ENCODE measurements at regions not wholly inside any gene's neighbourhood (a gene's known extent, or its start where the extent isn't known, plus 50 kb on each side); places are given as distances from the start of the nearest gene placed in this dataset.

- intact Hi-C loops (cut with DNase I; ENCODE audit: low total_unique reads), result no loop called here
- no peak overlapping the region for H3K4me3 ChIP-seq
- H3K36me3 ChIP-seq (ENCODE audit: low read depth, missing control alignments), result no peaks in the 10 kb centered on the region
- WGBS, 2 donors, result 60 to 64% methylated on average over 9 of the region's 9 CpGs
- H3K4me1 ChIP-seq, result no peaks in the 10 kb centered on the region
- TF ChIP-seq CTCF (IDR thresholded peaks at IDR 0.05) (no peak), POLR2A (IDR thresholded peaks at IDR 0.05) (no peak)
- DNase-seq, result no peak
- no peak overlapping the region for H3K27ac ChIP-seq
- no peaks in the 10 kb centered on the region for H3K27me3 ChIP-seq
- H3K9me3 ChIP-seq, result no peaks in the 10 kb centered on the region
Observed at GRCh38 chr18:78151234-78151633, 828.4 kb upstream of the SALL3 start.

- H3K4me1 ChIP-seq, result no peaks in the 10 kb centered on the region
- H3K27ac ChIP-seq, result no peak overlapping the region
- no peak for TF ChIP-seq POLR2A (IDR thresholded peaks at IDR 0.05)
- TF ChIP-seq CTCF (IDR thresholded peaks at IDR 0.05), result no peak
- H3K4me3 ChIP-seq, result no peak overlapping the region
- no peaks in the 10 kb centered on the region for H3K27me3 ChIP-seq
- intact Hi-C loops (cut with DNase I; ENCODE audit: low total_unique reads), result no loop called here
- WGBS, 2 donors, result 56 to 80% methylated on average over 17 of the region's 17 CpGs
- H3K9me3 ChIP-seq, result no peaks in the 10 kb centered on the region
- DNase-seq, result no peak
- no peaks in the 10 kb centered on the region for H3K36me3 ChIP-seq (ENCODE audit: low read depth, missing control alignments)
Observed at GRCh38 chr18:78151948-78152725, 827.5 kb upstream of the SALL3 start.

- 82 to 86% methylated on average over 15 to 16 of the region's 16 CpGs for WGBS, 2 donors
- H3K4me3 ChIP-seq, result no peak overlapping the region
- H3K4me1 ChIP-seq, result no peaks in the 10 kb centered on the region
- no peak overlapping the region for H3K27ac ChIP-seq
- no peak for DNase-seq
- no peaks in the 10 kb centered on the region for H3K27me3 ChIP-seq
- no peaks in the 10 kb centered on the region for H3K36me3 ChIP-seq (ENCODE audit: low read depth, missing control alignments)
- intact Hi-C loops (cut with DNase I; ENCODE audit: low total_unique reads), result no loop called here
- no peaks in the 10 kb centered on the region for H3K9me3 ChIP-seq
- TF ChIP-seq CTCF (IDR thresholded peaks at IDR 0.05) (no peak), POLR2A (IDR thresholded peaks at IDR 0.05) (no peak)
Observed at GRCh38 chr18:78153362-78153761, 826.3 kb upstream of the SALL3 start.

- WGBS, 2 donors, result 83 to 92% methylated on average over 7 to 9 of the region's 9 CpGs
Observed at GRCh38 chr18:78154444-78154843, 825.2 kb upstream of the SALL3 start.

More at GRCh38 chr18:78154444-78154843, 825.2 kb upstream of the SALL3 start:
- Histone ChIP-seq H3K4me1 (no peaks in the 10 kb centered on the region), H3K27me3 (no peaks in the 10 kb centered on the region), H3K4me3 (no peak overlapping the region), H3K27ac (no peak overlapping the region), H3K36me3 (ENCODE audit: low read depth, missing control alignments) (no peaks in the 10 kb centered on the region), H3K9me3 (no peaks in the 10 kb centered on the region)
- intact Hi-C loops (cut with DNase I; ENCODE audit: low total_unique reads), result no loop called here
- TF ChIP-seq CTCF (IDR thresholded peaks at IDR 0.05), result no peak
- no peak for TF ChIP-seq POLR2A (IDR thresholded peaks at IDR 0.05)
- DNase-seq, result no peak
